Panc1 (cell line): ENCODE measurements at regions not wholly inside any gene's neighbourhood (a gene's known extent, or its start where the extent isn't known, plus 50 kb on each side); places are given as distances from the start of the nearest gene placed in this dataset.

Source experiments
- ATAC-seq: fragments of 200-7000 bp; cut with Tn5 transposase; 2 replicates; pipeline ENCODE4 v1.9.1; 2020; ENCODE audit warnings: mild to moderate bottlenecking, moderate library complexity
- BruUV-seq: library from RNA; stranded (reverse); fragments of 400-500 nt; replicated peaks from 2 replicates; lab custom pipeline; 2021; lab: Mats Ljungman, UMichigan
- CTCF ChIA-PET: fragments of 300-600 bp; sonication (Branson Sonifier 250); formaldehyde crosslinking; loops from one replicate; lab custom pipeline; 2022; ENCODE audit warnings: antibody characterized with exemption; lab: Charles Lee
- POLR2A ChIA-PET: fragments of 300-600 bp; sonication (Branson Sonifier 250); formaldehyde crosslinking; loops from one replicate; lab custom pipeline; 2022; ENCODE audit warnings: antibody characterized with exemption; lab: Charles Lee
- DNase-seq: peaks from one replicate; pipeline ENCODE4 v3.0.0-alpha.2; 2010; ENCODE audit warnings: low read depth, low spot score
- H3K27ac ChIP-seq: 2 replicates; pipeline ENCODE4 v1.5.1; 2011; ENCODE audit warnings: mild to moderate bottlenecking, low read length, inconsistent platforms
- H3K27me3 ChIP-seq: fragments of 200-500 bp; sonication (Bioruptor generic); 2 replicates; pipeline ENCODE4 v1.6.0; 2014; ENCODE audit warnings: low read length, inconsistent platforms; ENCODE audit not compliant: control insufficient read depth, insufficient read depth
- H3K36me3 ChIP-seq: fragments of 200-500 bp; sonication (Bioruptor generic); 2 replicates; pipeline ENCODE4 v1.5.1; 2014; ENCODE audit warnings: inconsistent platforms, mild to moderate bottlenecking, low read length, moderate library complexity; ENCODE audit not compliant: control insufficient read depth, insufficient read depth
- H3K4me1 ChIP-seq: 2 replicates; pipeline ENCODE4 v1.5.1; 2011; ENCODE audit warnings: inconsistent platforms, mild to moderate bottlenecking, low read length, moderate library complexity; ENCODE audit not compliant: control insufficient read depth, insufficient read depth
- H3K4me3 ChIP-seq, 2 experiments: 2 replicates each; pipeline ENCODE4 v1.5.1; 2011 to 2012; ENCODE audit warnings: low read depth in 2 of 2, low read length in 2 of 2, mild to moderate bottlenecking in 2 of 2, inconsistent platforms in 1 of 2, moderate library complexity in 1 of 2
- H3K9me3 ChIP-seq: fragments of 200-500 bp; sonication (Bioruptor generic); 2 replicates; pipeline ENCODE4 v1.5.1; 2014; ENCODE audit warnings: low read depth, mild to moderate bottlenecking, inconsistent platforms, low read length, moderate library complexity; ENCODE audit not compliant: control insufficient read depth, insufficient read depth
- POLR2AphosphoS5 ChIP-seq: IDR thresholded peaks from 2 replicates; pipeline ENCODE4 v1.6.1; 2012; ENCODE audit warnings: mild to moderate bottlenecking, low read depth, low read length, moderate library complexity
- SIN3A ChIP-seq: IDR thresholded peaks from 2 replicates; pipeline ENCODE4 v1.6.1; 2012; ENCODE audit warnings: low read depth, mild to moderate bottlenecking, low read length, moderate library complexity, borderline replicate concordance; ENCODE audit not compliant: insufficient read depth
- TCF7L2 ChIP-seq: IDR thresholded peaks from 2 replicates; pipeline ENCODE4 v1.6.1; 2011; ENCODE audit warnings: mild to moderate bottlenecking, low read depth, low read length, inconsistent platforms
- in situ Hi-C: cut with HindIII; loops from 2 replicates; pipeline ENCODE4 v1.10.0; 2016; ENCODE audit warnings: low sequenced_read_pairs, low pct_unique_long_range_greater_than_20kb
- intact Hi-C: fragments of 100-400 bp; cut with micrococcal nuclease; formaldehyde crosslinking; loops from one replicate; pipeline ENCODE4 v1.10.0; 2022; ENCODE audit not compliant: unreplicated experiment
- TF ChIP-seq, protein P1 (sequence below): fragments of 450-650 bp; IDR thresholded peaks from 2 replicates; pipeline ENCODE4 v1.5.1; 2017; ENCODE audit warnings: mild to moderate bottlenecking
- TF ChIP-seq, protein P2 (sequence below), 2 experiments: IDR thresholded peaks; 2 replicates each; pipeline ENCODE4 v1.6.1; 2011 to 2012; ENCODE audit warnings: low read depth in 2 of 2, control low read depth in 1 of 2, low read length in 1 of 2, mild to moderate bottlenecking in 1 of 2, moderate library complexity in 1 of 2; ENCODE audit not compliant: insufficient read depth in 1 of 2

DNA sequence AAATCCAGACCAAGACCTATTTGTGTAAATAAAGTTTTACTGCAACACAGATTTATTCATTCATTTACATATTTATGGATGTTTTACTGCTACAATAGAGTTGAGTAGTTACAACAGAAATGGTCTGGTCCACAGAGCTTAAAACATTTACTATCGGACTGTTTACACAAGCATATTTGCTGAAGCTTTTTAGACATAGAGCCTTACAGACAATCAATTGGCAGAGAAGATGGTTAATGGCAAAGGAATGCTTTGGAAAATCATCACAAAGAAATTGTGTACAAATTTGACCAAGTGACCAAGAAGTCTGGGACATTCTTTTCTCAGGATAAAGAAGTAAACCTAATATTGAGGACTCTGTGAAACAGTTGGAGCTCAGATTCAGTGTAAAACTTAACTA is 504.3 kb downstream of the SLC16A7 start:
- TF ChIP-seq, protein P1, sequence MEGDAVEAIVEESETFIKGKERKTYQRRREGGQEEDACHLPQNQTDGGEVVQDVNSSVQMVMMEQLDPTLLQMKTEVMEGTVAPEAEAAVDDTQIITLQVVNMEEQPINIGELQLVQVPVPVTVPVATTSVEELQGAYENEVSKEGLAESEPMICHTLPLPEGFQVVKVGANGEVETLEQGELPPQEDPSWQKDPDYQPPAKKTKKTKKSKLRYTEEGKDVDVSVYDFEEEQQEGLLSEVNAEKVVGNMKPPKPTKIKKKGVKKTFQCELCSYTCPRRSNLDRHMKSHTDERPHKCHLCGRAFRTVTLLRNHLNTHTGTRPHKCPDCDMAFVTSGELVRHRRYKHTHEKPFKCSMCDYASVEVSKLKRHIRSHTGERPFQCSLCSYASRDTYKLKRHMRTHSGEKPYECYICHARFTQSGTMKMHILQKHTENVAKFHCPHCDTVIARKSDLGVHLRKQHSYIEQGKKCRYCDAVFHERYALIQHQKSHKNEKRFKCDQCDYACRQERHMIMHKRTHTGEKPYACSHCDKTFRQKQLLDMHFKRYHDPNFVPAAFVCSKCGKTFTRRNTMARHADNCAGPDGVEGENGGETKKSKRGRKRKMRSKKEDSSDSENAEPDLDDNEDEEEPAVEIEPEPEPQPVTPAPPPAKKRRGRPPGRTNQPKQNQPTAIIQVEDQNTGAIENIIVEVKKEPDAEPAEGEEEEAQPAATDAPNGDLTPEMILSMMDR: no peak
- no peak for TF ChIP-seq TCF7L2
- no peak for TF ChIP-seq POLR2AphosphoS5
- no peak for TF ChIP-seq SIN3A
- TF ChIP-seq, protein P2, sequence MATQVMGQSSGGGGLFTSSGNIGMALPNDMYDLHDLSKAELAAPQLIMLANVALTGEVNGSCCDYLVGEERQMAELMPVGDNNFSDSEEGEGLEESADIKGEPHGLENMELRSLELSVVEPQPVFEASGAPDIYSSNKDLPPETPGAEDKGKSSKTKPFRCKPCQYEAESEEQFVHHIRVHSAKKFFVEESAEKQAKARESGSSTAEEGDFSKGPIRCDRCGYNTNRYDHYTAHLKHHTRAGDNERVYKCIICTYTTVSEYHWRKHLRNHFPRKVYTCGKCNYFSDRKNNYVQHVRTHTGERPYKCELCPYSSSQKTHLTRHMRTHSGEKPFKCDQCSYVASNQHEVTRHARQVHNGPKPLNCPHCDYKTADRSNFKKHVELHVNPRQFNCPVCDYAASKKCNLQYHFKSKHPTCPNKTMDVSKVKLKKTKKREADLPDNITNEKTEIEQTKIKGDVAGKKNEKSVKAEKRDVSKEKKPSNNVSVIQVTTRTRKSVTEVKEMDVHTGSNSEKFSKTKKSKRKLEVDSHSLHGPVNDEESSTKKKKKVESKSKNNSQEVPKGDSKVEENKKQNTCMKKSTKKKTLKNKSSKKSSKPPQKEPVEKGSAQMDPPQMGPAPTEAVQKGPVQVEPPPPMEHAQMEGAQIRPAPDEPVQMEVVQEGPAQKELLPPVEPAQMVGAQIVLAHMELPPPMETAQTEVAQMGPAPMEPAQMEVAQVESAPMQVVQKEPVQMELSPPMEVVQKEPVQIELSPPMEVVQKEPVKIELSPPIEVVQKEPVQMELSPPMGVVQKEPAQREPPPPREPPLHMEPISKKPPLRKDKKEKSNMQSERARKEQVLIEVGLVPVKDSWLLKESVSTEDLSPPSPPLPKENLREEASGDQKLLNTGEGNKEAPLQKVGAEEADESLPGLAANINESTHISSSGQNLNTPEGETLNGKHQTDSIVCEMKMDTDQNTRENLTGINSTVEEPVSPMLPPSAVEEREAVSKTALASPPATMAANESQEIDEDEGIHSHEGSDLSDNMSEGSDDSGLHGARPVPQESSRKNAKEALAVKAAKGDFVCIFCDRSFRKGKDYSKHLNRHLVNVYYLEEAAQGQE (IDR thresholded peaks at IDR 0.05; ENCODE audit: insufficient read depth in 1 of 2, low read depth in 2 of 2, low read length in 1 of 2): no peak
- no TSS peak for BruUV-seq
- DNase-seq: no peak
- no peak for ATAC-seq
- Histone ChIP-seq H3K4me1 (no peaks in the 10 kb centered on the region), H3K4me3 (no peak overlapping the region), H3K27ac (no peak overlapping the region), H3K27me3 (no peaks in the 10 kb centered on the region), H3K36me3 (no peaks in the 10 kb centered on the region), H3K9me3 (peaks cover 8% of the 10 kb centered on the region; the same call in 1 of the 2 replicates)
- ChIA-PET POLR2A (no interaction called here), CTCF (no interaction called here)
- intact Hi-C loops: no loop called here
- in situ Hi-C loops: no loop called here

DNA sequence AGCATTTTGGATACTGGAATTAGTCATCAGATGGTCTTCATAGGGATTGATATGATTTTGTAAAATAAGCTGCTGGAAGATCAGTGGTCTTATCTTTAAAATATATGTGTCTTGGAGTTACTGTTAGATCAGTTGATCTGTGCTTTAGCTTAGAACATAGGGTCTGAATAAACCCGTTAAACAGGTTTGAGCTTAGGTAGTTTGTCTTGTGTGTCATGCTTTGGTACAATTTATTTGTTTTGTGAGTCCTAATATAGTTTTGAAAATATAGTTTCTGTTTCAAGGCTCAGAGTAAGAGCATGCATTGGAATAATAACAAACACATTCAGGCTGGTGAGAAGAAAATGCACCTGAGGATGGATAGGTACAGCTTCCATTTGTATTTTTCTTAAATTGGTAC is 505.0 kb downstream of the SLC16A7 start:
- intact Hi-C loops (no loop called here), in situ Hi-C loops (no loop called here)
- Histone ChIP-seq H3K36me3 (no peaks in the 10 kb centered on the region), H3K4me3 (no peak overlapping the region), H3K27me3 (no peaks in the 10 kb centered on the region), H3K4me1 (no peaks in the 10 kb centered on the region), H3K27ac (no peak overlapping the region), H3K9me3 (peaks cover 8% of the 10 kb centered on the region; the same call in 1 of the 2 replicates)
- no peak for ATAC-seq
- CTCF ChIA-PET: no interaction called here
- no peak for DNase-seq
- no TSS peak for BruUV-seq
- TF ChIP-seq TCF7L2: no peak
- TF ChIP-seq, protein P1: no peak
- no peak for TF ChIP-seq SIN3A
- TF ChIP-seq, protein P2 (IDR thresholded peaks at IDR 0.05; ENCODE audit: insufficient read depth in 1 of 2, low read depth in 2 of 2, low read length in 1 of 2): no peak
- TF ChIP-seq POLR2AphosphoS5: no peak
- POLR2A ChIA-PET: no interaction called here
